Activated CD8-positive, alpha-beta memory T cell treated with anti-CD3 and anti-CD28 coated beads, Interleukin-2, amount 50 U/mL, for 24 hours (primary cell): ENCODE measurements at regions not wholly inside any gene's neighbourhood (a gene's known extent, or its start where the extent isn't known, plus 50 kb on each side); places are given as distances from the start of the nearest gene placed in this dataset.
"Not testable (repeated sequence)": the region's sequence is repeated elsewhere in the genome, so short reads cannot be mapped to it uniquely, and the experiment has no call there.

Source experiments
- DNase-seq: peaks from one replicate; pipeline ENCODE4 v3.0.0-alpha.2; 2020; ENCODE audit errors: extremely low read depth

DNA sequence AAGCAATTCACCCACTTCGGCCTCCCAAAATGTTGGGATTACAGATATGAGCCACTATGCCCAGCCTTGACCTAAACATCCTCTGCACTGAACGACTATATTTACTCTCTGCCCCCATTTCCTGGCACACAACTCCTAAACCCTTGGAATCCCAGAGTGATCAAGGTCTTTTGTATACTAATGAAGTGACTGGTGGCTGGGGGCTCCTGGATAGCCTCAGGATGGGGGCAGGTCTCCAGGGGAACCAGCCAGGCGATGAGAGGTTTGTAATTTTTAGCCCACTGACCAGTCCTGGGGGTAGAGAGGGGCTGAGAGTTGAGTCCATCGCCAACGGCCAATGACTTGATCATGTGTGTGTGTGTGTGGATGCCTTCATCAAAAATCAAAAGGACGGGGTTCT is 71.1 kb downstream of the FAM50B start:
- no peak for DNase-seq

DNA sequence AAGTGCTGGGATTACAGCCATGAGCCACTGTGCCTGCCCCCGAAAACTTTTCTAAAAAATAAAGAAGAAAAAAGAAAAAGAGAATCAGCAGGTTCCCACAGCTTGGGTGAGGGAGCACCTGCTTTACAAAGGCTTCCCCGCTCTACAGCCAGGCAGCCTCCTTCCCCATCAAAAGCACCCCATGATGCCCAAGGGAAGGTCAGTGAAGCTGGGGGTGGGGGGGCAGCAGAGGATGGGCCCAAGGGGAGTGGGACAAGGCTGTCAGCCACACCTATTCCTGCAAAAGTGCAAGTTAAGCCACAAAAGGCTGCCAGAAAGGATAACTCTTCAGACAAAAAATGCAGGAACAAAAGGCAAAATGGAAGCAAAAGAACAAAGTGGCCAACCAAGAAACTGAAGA is 72.5 kb downstream of the FAM50B start:
- DNase-seq: no peak

DNA sequence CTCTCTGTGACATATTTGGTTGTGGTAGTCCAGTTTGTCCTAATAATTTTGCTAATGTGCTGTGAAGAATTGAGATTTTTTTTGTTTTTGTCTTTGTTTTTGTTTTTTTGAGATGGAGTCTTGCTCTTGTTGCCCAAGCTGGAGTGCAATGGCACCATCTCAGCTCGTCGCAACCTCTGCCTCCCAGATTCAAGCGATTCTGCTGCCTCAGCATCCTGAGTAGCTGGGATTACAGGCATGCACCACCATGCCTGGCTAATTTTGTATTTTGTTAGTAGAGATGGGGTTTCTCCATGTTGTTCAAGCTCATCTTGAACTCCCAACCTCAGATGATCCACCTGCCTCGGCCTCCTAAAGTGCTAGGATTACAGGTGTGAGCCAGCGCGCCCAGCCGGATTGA is 73.4 kb downstream of the FAM50B start:
- DNase-seq: not testable (repeated sequence)

DNA sequence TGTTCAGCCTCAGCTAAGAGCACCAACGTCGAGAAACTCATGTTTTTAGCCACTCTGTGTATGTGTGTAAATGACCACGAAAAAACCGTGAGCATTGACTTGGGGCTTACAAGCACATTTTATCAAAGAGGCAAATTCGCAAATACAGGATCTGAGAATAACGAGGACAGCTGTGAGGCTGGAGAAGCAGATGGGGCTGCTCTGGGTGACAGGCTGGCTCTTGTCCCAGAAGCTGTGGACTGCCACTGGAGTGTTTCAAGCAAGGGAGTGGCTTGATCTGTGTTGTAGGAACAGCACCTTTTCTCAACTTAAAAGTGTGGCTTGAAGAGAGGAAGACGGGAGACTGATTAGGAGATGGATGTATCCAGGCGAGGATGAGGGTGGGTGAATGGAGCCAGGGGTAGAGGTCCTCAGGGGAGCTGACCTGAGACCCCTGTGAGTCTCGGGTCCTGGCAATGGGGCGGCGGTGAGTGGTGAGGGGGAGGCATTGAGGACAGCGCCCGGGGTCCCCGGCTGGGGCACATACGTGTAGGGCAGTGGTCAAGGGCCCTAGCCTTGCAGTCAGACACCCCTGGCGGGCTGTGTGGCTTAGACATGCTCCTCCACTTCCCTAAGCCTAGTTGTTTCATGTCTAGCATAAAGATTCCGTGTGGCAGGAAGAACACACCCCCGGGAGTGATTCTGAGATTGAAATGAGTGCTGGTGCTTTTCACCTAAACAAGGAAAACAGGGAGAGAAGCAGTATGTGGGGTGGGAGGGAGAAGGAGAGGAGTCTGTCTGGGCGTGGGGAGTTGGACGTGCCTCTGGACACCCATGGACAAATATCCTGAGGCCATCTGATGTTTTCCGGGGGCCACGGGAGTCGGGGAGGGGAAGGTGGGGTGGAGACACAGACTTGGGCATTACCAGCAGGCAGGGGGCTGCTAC is 76.3 kb downstream of the FAM50B start:
- DNase-seq: not testable (repeated sequence)

DNA sequence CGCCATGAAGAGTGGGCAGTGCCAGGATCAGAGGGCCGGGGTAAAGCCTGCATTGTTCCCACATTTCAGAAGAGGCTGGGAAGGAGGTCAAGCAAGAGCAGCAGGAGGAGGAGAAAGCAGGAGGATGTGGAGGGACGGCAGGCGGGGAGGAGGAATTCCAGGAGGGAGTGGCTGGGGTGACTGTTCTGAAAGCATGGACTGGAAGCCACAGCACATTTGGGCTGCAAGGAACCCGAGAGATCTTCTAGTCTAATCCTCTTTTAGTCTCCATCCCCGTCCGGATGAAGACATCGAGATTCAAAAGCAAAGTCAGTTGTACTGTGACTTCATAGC is 76.9 kb downstream of the FAM50B start:
- no peak for DNase-seq

DNA sequence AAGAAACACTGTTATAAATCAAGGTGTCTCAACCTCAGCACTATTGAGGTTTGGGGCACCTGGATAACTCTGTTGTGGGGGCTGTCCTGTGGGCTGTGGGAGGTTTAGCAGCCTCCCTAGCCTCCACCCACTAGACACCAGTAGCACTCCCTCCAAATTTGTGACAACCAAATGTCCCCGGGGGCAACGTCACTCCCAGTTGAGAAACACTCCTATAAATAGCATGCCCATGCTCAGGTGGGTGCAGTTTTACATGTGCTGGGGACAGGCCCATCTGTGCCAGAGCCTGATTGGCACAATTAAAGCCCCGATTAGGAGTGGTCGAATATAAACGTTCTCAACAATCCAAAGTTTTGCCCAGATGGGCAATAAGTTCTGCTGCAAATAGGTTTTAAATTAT is 78.9 kb downstream of the FAM50B start:
- DNase-seq: no peak

DNA sequence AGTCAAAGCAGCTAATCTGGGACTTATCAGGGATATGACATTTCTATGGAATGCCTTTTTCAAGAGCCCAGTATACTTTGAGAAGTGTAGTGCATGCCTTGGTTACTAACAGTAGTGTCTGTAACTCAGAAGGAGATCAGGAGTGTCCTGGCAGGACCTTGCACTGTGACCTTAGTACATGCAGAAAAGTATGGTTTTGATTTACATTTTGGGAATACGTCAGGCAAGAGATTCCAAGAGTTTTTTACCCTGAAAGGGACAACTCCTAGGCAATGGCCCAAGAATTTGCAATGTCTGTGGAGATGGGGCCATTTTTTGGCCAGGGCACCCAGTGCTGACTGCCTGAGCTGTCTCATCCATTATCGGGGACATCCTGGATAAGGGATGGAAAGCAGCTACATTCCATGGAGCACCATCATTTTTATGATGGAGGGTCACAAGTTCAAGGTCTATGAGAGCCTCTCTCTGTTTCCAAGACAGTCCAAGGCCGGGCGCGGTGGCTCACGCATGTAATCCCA is 80.2 kb downstream of the FAM50B start:
- DNase-seq: no peak

DNA sequence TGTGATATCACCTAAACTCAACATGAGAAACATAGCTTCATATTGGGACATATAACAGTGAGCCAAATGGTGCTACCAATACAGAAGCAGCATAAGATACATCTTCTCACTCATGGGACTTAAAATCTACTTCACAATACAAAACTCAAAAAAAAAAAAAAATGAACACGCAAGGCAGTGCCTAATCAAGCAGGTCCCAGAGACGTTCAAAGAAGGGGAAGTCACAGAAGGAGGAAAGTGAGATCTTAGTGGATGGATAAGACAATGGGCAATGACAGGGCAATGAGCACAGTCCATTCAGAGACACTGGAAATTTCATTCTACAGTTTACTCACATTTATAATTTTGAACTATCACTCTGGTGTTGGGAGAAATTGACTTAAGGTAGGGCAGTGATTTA is 88.3 kb downstream of the FAM50B start:
- no peak for DNase-seq

DNA sequence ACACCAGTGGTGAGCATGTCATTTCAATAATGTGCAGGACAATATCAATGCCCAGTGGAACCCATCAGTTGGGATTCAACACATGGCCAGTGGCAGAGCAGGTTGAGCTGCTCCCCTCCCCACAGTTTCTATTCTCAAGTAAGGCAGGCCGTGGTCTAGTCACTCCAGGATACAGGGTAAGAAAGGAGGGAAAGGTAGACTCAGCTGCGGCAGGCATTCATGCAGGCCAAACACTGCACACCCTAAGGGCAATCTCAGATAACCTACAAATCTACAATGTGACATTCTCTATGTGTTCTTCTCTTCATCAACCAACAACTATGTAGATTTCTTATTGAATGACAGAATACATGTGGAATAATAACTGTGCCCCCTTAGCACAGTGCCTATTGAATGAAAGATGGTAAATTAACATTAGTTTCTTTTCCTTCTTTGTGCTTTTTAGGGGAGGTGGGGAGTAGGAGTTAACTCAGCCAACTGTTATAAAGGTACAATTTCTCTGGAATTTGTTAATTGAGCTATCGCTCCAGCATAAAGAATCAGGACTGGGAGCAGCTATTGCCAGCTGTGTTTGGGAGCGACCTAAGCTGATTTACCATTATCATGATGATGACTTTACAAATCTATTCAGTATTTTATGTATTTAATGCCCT is 89.7 kb downstream of the FAM50B start:
- DNase-seq: no peak

DNA sequence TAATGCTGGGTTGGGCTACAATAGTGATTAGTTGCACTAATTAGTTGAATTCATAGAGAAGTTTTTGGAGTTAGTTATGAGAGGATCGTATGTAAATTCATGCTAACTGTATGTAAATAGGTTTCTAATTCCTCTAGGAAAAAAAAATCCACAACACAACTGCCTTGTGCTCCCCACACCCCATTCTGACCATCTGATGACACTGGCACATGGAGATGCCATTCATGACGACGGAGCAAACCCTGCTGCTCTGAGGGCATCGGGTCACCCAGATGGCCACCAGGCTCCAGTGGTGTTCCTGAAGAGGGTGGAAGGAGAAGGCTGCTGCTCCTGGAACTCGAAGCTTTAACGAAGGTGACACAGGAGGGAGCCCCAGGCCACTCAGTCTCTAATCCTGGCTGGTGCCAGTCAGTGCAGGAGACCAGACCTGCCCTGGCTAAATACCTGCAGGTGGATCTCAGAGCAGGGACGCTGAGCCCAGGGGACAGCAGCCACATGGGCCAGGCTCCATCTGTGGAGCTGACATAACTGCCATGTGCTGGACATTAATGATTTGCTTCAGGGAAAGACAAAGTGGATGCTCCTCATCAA is 90.3 kb downstream of the FAM50B start:
- no peak for DNase-seq

DNA sequence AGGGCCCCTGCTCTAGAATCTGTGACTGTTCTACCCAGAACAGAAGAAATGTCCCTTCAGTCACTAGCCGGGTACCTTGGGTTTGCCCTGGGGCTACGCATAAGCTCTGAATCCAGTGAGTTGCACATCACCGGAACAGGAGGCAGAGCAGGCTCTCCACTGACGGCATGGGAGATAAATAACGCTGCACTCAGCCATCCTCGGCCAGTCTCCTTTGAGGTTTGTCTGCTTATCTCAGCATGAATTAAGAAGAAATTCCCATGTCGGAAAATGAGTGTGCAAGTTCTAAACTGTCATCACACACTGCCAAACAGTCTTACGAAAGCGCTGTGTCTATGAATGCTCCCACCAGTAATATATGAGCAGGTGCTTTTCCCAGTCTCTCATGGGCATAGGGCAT is 90.8 kb downstream of the FAM50B start:
- DNase-seq: no peak

DNA sequence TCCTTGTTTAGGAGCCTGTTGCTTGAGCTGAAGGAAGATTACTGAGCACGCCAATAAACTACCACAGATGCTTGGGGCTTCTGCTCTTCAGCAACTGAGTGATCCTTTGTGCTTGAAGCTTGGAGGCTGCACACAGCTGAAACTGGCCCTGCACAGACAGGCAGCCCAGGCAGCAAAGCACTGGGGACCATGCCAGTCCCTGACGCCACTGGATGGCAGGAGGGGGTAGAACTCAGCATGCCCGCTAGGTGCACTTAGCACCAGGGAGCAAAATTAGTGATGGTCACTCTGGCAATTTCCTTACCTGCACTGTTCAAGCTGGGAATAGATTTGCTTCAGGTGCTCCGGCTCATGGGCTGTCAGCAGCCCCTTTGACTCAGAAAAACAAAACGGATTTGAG is 91.5 kb downstream of the FAM50B start:
- no peak for DNase-seq

DNA sequence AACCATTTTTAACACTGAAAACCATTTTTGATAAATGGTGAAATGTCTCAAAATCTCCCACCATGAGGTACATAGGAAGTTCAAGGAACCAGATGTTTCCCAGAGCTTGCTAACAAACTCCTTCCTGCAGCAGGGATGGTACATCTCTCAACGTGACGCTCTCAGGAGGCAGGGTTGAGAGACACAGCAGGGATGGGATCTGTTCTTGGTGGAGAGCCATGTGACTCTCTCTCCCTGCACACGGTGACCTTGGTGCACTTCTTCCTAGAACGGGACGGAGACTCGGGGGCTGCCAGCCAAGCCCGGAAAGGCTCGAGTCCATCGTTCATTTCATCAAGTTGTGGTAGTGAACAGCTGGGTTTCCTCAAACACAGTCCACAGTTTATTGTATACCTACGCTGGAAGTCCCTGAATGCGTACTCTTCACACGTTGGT is 94.2 kb downstream of the FAM50B start:
- DNase-seq: no peak

DNA sequence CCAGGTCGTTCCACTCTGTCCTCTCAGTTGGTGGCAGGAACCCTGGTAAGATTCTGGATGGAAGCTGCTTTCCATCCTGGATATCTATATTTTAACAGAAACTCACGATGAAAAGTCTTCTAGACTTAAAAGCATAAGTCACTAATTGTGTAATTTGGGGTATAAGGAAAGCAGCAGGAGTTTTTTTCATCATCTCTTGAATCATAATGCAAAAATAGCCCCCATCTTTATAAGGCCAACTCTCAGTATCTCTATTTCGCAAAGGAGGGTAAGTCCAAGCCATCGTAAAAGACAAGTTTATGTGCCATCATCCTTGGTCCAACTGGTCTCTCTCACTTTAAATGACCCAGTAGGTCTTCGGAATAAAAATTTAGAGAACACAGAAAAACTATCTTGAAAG is 95.1 kb downstream of the FAM50B start:
- DNase-seq: no peak

DNA sequence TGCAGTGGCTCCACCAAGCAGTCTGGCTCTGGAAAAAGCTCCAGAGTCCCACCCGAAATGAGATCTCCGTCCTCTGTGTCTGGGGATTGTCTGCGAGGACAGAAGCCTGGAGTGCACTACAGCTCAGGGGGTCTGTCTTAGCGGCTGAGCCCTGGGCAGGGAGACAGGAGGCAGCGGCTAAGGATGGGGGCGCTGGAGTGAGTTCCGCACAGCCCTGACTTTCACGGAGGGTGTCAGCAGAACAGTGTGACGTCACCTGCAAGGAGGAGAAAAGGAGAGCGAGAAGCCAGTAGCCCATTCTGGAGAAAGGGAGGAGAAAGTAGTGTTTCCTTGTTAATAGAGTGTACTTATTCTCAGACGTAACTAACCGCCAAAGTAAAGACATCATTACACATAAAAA is 97.6 kb downstream of the FAM50B start:
- no peak for DNase-seq

DNA sequence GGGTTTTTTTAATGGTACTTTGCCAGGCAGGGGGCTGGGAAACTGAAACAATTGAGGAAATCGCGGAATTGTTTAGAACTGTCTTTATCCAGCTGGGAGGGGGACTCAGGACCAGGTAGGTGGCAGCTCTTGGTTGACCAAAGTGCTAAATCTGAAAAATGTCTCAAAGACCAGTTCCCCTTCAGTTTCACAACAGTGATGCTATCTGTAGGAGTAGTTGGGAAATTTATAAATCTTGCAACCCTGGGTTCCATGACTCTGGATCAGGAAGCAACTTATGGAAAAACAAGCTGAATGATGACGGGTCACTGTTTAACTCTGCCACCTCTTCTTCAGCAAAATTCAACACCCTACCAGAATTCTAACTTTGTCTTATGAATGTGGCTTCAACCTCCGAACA is 99.7 kb downstream of the FAM50B start:
- no peak for DNase-seq

DNA sequence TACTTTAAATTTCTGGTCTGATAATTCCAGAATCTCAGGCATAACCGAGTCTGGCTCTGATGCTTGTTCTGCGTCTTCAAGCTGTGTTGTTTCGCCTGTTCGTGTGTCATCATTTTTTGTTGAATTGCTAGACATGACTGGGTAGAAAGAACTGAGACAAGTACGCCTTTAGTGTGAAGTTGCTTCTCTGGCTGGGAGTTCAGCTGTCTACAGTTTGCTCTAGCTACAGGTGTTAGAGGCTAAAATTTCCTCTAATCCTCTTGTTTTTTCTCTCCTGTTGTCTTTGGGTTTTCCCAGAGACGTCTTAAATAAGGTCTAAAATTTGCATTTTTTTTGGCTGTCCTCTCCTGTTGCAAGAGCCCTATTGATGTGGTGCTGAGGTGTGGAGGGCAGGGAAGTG is 100.3 kb downstream of the FAM50B start:
- no peak for DNase-seq

DNA sequence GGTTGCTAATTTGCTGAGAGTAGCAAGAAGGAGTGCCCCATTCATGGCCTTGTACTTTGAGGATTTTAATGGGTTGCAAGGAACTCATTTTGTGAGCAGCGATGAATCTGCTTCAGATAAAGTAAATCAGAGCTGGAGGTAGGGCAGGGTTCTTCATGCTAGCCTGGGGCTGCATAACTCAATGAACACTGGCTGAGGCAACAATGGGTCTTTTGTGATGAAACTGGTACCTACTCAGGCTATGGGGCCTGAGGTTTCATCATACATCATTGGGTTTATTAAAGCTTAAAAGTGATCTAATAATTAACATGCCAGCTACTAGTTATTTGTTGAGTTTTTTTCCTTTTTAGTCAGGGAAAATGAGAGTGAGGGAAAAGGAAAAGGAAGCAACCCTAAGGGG is 106.9 kb downstream of the FAM50B start:
- no peak for DNase-seq

DNA sequence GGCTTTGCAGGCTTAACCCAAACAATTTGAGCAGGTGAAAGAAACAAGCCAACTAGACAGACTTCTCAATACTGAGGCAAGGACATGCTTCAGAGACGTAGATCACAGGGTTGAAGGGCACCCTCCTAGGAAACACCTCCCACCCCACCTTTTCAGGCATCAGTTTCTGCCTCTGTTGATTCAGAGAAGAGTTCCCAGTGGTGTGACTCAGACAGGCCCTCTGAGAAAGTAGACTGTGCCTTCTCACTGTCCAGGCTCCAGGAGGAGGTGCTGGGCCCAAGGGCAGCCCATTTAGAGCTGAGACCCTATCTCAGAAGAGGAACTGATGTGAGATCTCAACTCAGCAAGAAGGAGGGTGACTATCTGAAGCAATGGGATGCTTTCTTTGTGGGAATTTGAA is 108.1 kb downstream of the FAM50B start:
- no peak for DNase-seq

DNA sequence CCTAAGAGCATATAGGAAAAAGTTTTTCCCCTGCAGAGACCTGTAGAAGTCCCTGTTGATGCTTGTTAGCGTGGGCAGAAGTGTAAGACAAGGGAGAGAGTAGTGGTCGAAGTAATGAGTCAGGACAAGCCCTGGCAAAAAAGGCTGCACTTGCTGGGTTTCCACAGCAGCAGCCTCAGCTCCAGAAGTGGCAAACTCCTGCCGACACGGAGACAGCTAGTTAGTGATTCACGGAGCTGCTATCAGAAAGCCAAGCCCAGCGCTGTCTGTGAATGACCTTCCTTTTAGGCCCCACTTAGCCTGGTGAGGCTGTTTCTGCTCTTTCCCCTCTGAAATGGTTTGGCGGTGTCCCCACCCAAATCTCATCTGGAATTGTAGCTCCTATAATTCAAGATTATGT is 109.1 kb downstream of the FAM50B start:
- no peak for DNase-seq

DNA sequence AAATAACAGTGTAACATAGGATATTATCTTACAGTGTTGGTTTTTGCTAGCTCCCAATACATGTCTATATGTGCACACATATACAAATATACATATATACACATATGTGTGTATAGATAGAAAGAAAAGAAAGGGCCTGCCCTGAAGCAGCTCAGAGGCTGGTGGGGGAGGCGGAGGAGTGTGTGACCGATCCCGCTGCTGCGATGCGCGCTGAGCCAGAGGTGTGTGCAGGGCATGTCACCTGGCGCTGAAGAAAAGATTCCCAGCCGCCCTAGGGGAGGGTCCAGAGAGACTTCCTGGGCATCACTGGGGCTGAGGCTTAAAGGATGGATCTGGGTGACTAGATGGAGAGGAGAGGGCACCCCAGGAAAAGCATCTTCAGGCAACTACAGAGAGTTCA is 110.2 kb downstream of the FAM50B start:
- DNase-seq: no peak

DNA sequence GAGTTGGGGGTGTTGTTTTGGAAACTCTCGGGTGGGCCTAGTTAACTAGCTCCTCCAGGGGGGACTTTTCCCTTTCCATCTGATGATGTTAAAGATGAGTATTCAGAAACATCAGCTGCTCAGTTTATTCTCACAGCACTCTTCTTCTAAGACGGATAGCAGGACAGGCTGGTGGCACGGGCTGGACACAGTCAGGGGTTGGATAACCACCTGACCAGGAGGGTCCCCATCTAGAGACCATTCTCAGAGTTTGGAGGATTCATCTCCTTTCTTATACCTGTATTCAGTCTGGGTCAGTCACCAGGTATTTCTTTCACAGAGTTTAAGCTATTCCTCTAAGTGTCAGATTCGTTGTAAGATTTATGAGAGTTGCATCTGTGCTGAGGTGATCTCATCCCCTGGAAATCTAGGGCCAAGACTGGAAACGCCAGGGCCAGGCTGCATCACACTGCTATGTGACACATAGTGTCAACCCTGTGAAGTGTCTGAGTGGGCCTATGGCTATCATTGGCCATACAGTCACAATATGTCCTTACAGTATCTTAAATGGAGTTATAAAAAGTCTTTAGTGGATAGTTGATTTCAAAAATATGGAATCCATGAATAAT is 111.7 kb downstream of the FAM50B start:
- DNase-seq: no peak
